Spleen (tissue), 7 donors: ENCODE measurements at regions not wholly inside any gene's neighbourhood (a gene's known extent, or its start where the extent isn't known, plus 50 kb on each side); places are given as distances from the start of the nearest gene placed in this dataset.

Source experiments
- CTCF ChIP-seq, 11 experiments: fragments of 200-600 bp in 7 of 11; fragments of 450-650 bp in 4 of 11; sonication (generic) in 4 of 11; IDR thresholded peaks in 8 of 11; conservative IDR thresholded peaks in 3 of 11; 1 replicate in 7 of 11; 2 replicates in 4 of 11; pipeline versions ENCODE4 v1.4.0 to v1.8.0; 2016 to 2021; ENCODE audit warnings: antibody characterized with exemption in 11 of 11, inconsistent platforms in 4 of 11, mild to moderate bottlenecking in 1 of 11
- POLR2A ChIP-seq, 3 donors: fragments of 450-650 bp; IDR thresholded peaks; one replicate each; pipeline ENCODE4 v1.5.1; 2017; ENCODE audit warnings: antibody characterized with exemption in 3 of 3, mild to moderate bottlenecking in 1 of 3
- donor health status: DM: no; HTN: no; CAD: no; lungs with moderate emphysema.
- donor health status: DM: no; HTN: no; CAD: no.
- donor health status: DM: no; HTN: no; CAD: no.

GRCh38 chr13:82432949-82433348 lies 1449.3 kb downstream of the SLITRK1 start:
- TF ChIP-seq CTCF (IDR thresholded peaks at IDR 0.05 in 8 of 11, conservative IDR thresholded peaks at IDR 0.05 in 3 of 11) (no peak), POLR2A (IDR thresholded peaks at IDR 0.05) (no peak)
